GM19455 (cell line): ENCODE measurements at regions not wholly inside any gene's neighbourhood (a gene's known extent, or its start where the extent isn't known, plus 50 kb on each side); places are given as distances from the start of the nearest gene placed in this dataset.

ENCODE experiments used
- ATAC-seq: cut with Tn5 transposase; IDR thresholded peaks from one replicate; pipeline ENCODE4 v1.9.1; 2021; ENCODE audit not compliant: unreplicated experiment

DNA sequence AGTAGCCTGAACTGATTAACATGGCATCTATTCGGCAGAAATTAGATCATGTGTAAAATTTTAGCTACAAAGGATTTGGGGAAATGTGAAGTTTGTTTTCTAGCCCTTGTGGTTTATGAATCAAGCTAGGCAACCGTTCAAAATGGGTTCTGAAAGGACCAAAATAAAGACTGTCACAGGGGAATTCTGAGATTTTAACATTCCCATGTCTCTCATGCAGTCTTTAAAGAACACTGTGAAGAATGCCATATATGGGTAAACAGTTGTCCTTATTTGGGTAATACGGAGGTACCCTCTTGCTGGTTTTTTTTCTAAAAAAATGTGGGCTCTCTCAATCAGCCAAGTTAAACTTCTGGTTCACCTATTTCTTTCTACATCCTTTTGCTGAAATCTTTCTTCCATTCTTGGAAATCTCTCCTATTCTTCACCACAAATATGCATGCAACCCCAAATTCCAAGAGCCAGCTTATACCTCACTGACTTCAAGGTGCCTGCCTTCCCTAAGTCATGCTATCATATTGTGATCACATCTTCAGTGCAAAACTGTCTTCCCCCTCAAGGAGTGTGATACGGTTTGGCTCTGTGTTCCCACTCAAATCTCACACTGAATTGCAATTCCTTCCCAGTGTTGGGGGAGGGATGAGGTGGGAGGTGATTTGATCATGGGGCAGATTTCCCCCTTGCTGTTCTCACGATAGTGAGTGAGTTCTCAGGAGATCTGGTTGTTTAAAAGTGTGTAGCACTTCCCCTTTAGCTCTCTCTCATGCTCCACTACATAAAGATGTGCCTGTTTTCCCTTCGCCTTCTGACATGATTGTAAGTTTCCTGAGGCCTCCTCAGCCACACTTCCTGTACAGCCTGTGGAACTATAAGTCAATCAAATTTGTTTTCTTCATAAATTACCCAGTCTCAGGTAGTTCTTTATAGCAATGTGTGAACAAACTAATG is 308.7 kb downstream of the TTLL7 start:
- no peak for ATAC-seq

DNA sequence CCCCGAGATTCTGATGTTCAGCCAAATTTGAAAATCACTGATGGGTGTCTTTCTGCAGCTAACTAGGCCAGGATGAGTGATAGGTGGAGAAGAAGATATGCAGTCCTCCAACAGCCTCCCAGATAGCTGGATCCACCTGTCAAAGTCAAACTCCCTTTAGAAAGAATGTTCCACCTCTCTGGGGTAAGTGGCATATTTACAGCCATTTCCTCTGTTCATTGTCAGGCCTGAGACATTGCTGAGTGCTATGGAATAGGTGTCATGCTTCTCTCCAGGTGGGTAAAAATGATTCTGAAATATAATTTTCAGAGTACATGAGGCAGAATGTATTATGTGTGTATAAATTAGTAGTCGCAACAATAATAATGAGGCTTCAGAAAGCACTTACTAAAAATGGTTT is 316.8 kb downstream of the TTLL7 start:
- no peak for ATAC-seq

DNA sequence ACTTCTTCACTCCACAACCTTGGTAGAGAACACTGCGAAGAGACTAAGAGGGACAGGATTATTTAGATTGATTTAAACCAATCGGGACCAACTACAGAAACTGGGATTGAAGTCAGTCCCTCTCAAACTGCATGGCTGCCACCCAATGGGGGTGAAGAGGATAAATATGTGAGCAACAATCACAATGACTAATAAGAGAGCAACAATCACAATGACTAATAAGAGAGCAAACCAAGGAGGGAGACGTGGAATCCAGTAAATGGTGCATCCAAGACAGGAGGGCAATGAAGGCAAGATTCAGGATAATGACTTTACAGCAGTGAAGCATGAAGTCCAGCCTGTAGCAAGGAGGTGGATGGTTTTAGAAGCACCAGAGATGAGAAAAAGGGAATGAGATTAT is 322.8 kb downstream of the TTLL7 start:
- no peak for ATAC-seq

DNA sequence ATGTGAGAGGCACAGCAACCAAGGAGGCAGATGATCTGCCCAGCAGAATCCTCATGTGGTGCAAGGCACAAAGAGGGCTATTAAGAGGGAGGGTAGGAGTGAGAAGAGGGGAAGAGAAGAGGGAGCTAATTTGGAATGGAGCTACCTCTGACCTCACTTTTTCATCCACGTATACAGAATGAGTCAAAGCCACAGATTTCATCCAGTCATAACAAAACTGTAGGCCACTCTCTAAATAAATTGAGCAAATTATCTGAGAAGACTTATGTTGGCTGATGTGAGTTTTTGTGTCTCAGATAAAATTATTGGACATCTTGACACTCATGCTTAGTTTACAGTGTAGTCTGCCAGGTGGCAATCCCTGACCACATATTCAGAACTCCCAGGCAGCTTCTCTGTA is 325.6 kb downstream of the TTLL7 start:
- ATAC-seq: no peak

DNA sequence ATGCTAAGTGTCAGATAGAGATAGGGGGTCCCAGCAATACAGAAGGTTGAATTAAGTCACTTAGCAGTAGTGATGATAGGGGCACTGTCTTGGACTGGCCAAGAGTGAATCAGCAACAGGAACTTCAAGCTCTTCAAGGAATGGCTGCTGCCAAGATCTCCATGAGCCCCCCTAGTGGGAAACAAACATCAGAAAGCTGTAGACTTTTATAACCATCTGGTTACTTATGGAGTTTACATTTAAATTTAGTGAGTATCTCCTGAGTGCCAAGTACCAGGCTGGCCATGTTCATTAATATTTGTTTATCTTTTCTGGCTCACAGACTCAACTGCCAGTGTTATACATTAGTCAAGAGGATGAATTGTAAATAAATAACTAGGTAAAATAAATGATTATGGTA is 327.3 kb downstream of the TTLL7 start:
- no peak for ATAC-seq

DNA sequence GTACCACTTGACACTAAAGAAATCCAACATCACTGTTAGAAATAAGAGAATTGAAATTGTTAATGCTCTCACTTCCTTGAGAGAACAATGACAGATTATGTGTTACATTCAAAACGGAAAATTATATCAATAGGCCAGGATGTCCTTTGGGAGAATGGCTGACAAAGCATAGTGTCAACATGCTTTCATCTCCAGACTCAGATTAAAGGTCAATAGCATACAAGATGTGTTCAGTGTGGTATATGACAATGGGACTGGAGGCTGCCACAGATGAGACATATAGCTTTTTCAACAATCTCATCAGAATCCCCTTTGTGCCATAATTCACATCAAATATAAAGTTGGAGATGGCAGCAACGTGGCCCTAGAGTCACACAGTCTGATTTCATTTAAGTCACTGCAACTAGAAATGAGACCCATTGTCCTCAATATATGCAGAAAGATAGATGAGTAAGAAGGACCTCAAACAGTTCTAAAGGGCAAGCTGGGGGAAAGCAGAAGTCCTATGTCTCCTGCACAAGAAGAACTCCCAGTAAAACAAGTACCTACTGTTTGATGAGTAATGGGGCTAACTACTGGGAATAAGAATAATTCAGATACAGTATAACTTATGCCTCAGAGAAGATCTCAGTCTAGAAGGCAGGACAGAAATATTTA is 327.9 kb downstream of the TTLL7 start:
- ATAC-seq: no peak

DNA sequence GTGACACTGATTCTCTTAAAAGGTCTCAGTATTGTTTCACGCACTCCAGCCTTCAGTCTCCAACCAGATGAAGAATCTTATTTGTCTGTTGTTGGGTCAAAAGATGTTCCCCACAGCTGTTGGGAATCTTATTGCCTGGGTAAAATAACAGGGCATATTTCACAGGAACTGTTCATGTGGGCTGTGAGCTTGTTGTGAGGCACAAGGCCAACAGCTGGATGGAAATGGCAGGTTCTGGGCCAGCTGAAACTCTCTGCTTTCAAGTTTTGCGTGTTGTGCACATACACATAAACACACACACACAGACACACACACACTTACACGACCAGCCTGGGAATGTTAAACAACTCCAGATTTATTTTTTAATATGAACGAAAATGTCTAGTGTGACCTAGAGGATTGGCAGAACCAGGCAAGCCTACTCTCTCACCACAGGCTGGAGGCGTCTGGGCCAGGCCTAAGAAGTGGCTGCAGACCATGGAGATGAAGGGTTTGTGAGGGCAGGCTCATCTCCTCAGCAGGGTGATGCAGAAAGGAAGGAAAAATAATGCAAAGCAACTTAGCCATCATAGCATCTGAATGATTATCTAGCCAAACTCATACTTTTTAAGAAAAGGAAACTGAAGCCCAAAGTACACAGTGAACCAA is 357.0 kb downstream of the TTLL7 start:
- no peak for ATAC-seq

DNA sequence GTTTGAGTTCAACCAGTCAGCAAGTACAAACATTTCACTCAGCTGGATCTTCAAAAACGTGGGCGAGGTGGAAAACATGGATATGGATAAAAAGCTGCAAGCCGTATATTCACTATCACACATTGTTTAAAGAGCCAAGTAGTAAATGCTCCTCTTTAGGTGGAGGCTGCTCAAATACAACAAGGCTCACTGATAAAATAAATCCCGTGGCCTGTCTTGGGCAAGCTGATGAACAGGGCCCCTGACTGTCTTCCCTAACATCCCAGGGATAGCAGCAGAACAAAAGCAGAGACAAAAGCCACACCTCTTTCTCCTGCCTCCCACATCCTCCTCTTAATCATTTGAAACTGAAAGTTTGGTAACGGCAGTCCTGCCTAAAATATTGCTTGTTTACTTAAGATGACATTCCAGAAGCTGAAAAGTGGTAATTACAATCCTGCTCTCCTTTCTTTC is 357.7 kb downstream of the TTLL7 start:
- no peak for ATAC-seq

DNA sequence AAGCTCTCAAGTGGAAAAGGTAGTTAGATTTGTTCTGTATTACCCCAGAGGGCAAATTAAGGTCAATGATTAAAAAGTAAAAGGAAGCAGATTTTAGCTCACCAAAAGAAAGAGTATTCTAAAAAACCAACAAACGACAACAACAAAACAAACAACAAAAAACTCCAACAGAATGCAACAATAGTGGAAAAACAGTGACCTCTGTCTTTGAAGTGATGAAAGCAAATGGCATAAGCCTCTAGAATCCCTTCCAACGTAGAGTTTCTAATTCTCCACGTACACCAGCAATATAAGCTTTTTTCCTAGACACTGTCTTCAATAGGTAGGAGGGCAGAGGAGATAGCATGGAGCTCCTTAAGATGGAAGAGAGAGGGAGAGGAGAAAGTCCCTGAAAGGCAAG is 359.1 kb downstream of the TTLL7 start:
- ATAC-seq: no peak

DNA sequence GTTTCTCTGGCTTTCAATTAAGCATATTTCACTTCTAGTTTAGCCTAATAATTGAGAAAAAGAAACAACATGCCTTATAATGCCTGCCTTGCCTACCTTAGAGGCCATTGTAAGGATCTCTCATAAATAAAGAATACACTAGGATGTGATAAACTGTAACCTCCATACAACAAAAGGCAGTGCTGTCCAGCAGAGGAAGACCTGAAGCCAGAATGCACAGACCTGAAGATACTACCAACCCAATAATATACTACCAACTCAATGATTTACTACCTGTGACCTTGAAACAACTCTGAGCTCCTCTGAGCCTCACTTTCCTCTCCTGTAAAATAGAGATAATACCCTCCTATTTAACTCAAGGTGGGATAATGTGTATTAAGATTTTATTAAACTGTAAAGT is 361.3 kb downstream of the TTLL7 start:
- ATAC-seq: no peak

DNA sequence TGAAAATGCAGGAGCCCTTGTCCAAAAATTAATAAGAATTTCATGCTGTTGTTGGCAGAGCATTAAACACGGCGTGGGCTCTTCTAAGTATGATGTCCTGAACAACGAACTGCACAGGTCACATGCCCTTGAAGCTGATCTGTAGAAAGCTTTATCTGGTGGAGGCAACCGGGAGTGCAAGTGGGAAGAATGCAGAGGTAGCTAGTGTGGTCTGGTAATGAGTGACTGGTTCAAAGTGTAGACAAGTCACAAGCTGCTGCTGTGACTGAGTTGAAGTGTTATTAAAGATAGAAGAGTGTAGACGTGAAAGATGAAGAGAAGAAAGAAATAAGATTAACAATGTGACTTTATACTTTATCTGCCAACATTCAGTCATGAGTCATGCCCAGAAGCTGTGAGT is 361.9 kb downstream of the TTLL7 start:
- ATAC-seq: no peak

DNA sequence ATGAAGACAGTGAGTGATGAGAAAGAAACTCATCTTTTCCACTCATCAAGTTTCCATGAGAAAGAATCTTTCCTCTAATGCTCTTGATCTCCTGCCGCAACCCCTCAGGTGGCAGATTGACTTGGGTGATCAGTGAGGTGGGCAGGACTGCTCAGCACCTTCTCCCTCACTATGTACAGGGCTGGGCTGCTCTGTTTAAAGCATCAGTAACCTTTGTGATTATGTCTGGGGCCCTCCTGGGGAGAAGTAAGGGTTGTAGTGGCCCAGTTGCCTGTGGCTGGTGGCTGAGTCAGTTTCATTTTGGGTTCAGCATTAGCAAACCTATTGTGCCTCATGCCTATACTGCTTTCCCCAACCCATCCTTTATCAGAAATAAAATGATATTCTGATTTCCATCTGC is 366.0 kb downstream of the TTLL7 start:
- ATAC-seq: no peak

DNA sequence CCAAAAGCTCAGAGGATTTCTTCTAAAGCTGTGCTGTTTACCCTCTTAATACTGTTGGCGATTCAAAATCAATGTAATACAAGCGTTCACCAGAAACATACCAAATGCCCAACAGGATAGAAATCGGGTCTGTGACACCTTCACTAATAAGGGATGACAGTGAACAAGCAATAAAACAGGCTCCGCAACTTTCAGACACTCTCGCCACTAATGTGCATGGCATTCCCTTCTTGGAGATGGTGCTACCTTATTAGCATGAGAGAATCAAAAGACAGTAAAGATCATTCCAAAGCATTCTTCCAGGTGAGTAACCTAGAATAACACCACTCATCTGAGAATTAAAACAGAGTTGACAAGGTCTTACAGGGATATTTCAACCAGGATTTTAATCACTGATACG is 367.1 kb downstream of the TTLL7 start:
- ATAC-seq: no peak

DNA sequence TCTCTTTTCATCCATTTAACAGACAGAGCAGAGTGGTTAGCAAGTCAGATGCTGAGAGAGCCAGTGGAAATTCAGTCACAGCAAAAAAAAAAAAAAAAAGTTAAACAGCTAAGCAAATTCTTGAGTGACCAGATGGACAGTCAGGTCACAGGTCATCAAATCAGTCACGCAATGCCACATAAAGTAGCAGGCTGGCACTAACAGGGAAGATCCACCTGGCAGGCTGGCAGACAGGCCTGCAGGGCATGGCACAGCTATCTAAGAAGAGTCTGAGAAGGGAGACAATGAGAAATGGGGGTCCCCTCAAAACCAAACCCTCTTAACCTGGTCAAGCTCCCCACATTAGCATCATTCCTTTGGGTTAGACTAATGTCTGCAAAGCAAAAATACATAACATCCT is 371.9 kb downstream of the TTLL7 start:
- ATAC-seq: no peak

DNA sequence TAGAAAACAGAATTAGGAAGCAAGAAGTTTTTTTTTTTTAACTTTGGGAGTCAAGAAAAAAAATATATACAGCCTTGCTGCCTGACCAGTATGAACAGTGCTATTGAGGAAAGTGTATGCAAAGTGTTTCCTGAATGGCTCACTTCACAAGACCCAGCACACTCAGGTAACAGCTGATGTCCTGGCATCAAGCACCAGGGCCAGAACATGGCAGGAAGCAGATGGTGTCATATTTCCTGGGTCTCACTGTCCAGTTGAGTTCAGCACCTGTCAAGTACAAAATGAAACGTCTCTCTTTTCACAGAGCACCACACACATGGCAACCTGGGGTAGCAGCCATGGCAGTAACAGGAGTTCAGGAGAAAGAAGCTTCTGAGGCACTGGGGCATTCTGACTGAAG is 372.3 kb downstream of the TTLL7 start:
- no peak for ATAC-seq

DNA sequence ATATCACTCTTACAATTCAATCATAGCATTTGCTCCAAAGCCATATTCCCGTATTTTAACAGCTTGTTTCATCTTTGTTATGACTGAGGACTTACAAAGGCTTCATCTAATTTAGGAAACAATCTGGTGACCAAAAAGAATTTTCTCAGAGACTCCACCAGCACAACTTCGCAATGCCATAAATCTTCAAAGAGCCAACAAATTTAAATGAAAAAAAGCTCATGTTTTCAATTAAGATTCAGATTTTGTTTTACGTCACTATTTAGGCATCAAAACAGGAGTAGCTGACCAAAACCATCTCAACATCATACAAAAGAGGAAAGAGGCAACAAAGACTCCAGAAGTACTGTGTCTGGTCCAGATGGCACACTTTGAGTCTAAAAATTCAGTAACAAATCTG is 373.3 kb downstream of the TTLL7 start:
- ATAC-seq: no peak

DNA sequence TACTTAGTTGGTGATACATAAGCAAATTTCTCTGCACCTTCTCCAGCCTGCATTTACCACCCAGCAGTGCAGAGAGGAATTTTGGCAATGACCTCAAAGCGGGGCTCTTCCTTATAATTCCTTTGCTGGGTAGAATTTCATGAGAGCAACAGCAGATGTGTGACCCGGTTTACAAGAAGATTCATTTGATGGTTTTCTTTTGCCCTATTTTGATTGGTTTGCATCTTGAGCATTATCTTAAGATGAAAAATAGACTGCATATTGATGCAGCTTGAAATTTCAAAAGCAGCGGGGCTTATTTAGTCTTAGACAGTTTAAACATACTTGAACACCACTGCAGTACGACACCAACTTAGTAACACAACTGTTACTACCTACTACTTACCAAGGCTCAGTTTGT is 378.9 kb downstream of the TTLL7 start:
- ATAC-seq: no peak

DNA sequence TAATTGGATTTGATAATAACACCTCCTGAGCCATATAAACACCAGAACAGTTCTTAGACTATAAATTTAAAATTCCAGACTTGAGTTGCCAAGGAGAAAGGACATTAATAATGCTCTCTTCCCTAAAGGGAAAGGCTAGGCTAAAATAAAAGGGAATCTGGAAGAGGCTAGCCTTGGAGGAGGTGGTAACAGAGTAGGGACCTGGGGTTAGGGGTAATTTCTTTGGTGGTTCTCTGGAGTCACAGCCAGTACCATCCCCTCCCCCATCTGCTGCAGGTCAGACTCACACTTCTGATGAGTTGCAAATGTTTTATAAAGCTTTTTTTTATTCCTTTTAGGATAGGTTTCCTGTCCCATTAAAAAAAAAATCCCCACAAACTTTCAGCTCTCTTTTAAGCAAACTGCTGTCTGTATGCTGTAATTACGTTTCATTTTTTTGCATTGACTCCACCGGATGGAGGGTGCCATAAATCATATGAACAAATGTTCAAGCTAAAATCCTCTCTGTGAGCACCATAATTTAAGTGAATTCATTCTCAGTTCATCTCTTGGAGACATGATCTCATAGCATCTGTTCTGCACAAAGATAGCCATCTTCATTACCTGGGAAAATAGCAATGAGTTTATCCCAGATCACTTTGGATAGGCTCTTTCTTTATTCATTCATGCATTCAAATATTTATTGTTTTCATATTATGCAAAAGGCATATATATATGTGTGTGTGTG is 379.6 kb downstream of the TTLL7 start:
- ATAC-seq: no peak

DNA sequence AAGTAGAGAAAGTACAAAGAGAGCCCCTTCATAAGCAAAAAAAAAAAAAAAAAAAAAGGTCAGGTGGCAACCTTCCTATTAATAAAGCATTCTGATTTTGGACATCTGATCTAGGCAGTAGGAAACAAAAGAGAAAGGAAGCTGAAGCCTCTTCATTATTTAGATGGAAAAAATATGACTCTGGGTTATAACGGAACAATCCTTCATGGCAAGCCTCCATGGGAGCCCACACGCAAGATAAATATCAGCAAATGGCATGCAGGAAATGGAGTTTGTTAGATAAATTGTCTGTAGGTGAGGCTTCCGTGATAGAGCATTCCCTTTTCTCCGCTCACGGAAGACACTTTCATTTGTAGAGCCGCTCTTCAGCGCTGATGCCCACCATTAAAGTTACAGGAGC is 381.0 kb downstream of the TTLL7 start:
- no peak for ATAC-seq

DNA sequence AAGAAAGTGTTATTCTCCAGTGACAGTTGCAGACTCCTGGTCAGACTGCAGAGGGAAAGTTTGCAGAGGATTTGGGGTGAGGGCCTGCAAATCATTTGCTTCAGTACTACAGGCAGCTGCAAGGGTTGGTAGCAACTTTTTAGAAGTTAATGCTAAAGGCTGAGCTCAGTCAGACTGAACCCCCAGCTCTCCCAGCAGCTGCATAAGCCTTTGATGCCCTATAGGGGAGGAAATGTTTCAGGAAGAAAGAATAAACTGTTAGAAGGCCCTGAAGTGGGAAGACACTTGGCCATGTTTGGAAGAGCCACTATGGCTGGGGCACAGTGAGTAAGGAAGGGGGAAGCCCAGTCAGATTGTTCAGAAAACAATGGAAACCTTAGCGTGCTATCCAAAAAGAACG is 383.6 kb downstream of the TTLL7 start:
- ATAC-seq: no peak

DNA sequence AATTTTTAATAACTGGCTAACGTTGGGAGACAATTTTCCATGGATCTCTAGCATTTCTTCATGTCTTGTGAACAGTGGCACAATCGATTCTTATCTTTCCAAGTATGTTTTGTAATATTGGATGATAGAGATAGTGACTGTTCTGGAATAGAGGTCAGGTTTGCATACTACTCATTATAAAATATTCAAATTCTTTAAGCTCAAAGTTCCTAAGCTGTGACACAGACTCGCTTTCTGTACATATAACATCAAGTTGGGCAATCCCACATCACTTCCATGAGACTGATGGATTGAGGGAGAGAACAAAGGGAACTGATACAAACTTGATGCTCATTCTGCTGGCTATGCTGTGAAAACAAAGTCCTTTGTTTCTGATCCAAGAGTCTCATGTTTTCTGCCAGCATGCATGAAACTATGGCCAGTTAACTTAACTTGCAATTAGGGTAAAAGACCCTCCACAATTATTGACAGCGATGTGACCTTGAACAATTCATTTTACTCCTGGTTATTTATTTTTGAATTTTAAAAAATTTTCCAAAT is 392.4 kb downstream of the TTLL7 start:
- no peak for ATAC-seq
